ENCODE measurements at regions not wholly inside any gene's neighbourhood (a gene's known extent, or its start where the extent isn't known, plus 50 kb on each side); places are given as distances from the start of the nearest gene placed in this dataset.

- TF ChIP-seq CTCF (IDR thresholded peaks at IDR 0.05; ENCODE audit: control insufficient read depth, insufficient read depth, low read depth, low read length, missing control alignments), result no peak
- no peak for DNase-seq (ENCODE audit: low read depth)
- no peak overlapping the region for H3K4me3 ChIP-seq (ENCODE audit: control insufficient read depth, low read depth, low read length)
Observed at GRCh38 chr15:96435841-96436240, 105.3 kb downstream of the NR2F2 start.

GRCh38 chr15:96440978-96441377 is 110.5 kb downstream of the NR2F2 start:
- H3K4me3 ChIP-seq (ENCODE audit: control insufficient read depth, low read depth, low read length), result no peak overlapping the region
- no peak for TF ChIP-seq CTCF (IDR thresholded peaks at IDR 0.05; ENCODE audit: control insufficient read depth, insufficient read depth, low read depth, low read length, missing control alignments)
- no peak for DNase-seq (ENCODE audit: low read depth)

- DNase-seq (ENCODE audit: low read depth), result no peak
- no peak overlapping the region for H3K4me3 ChIP-seq (ENCODE audit: control insufficient read depth, low read depth, low read length)
Observed at GRCh38 chr15:96442076-96442475, 111.6 kb downstream of the NR2F2 start.

GRCh38 chr15:96444865-96445264 is 114.4 kb downstream of the NR2F2 start:
- no peak for DNase-seq (ENCODE audit: low read depth)
- H3K4me3 ChIP-seq (ENCODE audit: control insufficient read depth, low read depth, low read length), result no peak overlapping the region
- TF ChIP-seq CTCF (IDR thresholded peaks at IDR 0.05; ENCODE audit: control insufficient read depth, insufficient read depth, low read depth, low read length, missing control alignments), result no peak

More at GRCh38 chr15:96442076-96442475, 111.6 kb downstream of the NR2F2 start:
- TF ChIP-seq CTCF (IDR thresholded peaks at IDR 0.05; ENCODE audit: control insufficient read depth, insufficient read depth, low read depth, low read length, missing control alignments), result no peak

GRCh38 chr15:96448923-96449322 is 118.4 kb downstream of the NR2F2 start:
- H3K4me3 ChIP-seq (ENCODE audit: control insufficient read depth, low read depth, low read length), result no peak overlapping the region
- no peak for DNase-seq (ENCODE audit: low read depth)
- TF ChIP-seq CTCF (IDR thresholded peaks at IDR 0.05; ENCODE audit: control insufficient read depth, insufficient read depth, low read depth, low read length, missing control alignments), result no peak

GRCh38 chr15:96457841-96458240 is 127.3 kb downstream of the NR2F2 start:
- no peak for DNase-seq (ENCODE audit: low read depth)
- H3K4me3 ChIP-seq (ENCODE audit: control insufficient read depth, low read depth, low read length), result no peak overlapping the region
- no peak for TF ChIP-seq CTCF (IDR thresholded peaks at IDR 0.05; ENCODE audit: control insufficient read depth, insufficient read depth, low read depth, low read length, missing control alignments)

- H3K4me3 ChIP-seq (ENCODE audit: control insufficient read depth, low read depth, low read length), result no peak overlapping the region
- no peak for TF ChIP-seq CTCF (IDR thresholded peaks at IDR 0.05; ENCODE audit: control insufficient read depth, insufficient read depth, low read depth, low read length, missing control alignments)
- DNase-seq (ENCODE audit: low read depth), result no peak
Observed at GRCh38 chr15:96460106-96460505, 129.6 kb downstream of the NR2F2 start.

Measured in AG09309 (cell line).